ENCODE measurements at regions not wholly inside any gene's neighbourhood (a gene's known extent, or its start where the extent isn't known, plus 50 kb on each side); places are given as distances from the start of the nearest gene placed in this dataset.

DNA sequence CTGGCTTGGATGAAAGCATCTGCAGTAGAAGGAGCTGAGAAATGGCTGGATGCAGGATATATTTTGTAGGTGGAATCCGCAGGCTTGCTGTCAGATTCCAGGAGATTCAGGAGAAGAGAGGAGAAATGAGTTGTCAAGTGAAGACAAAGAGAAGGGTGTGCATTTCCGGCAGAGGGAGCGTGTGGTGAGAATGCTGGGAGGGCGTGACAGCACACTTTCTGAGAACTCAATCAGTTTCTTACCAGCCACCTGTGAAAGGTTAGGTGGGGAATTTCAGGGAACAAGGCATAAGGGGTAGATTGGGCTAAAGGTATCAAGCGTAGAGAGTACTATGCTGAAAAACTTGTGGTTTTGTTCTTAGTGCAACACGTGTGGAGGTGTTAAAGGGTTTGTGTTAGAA, 199.3 kb upstream of the ANKH start:
- TF ChIP-seq POLR2A (IDR thresholded peaks at IDR 0.05) (no peak), POLR2AphosphoS5 (IDR thresholded peaks at IDR 0.05) (no peak), EP300 (IDR thresholded peaks at IDR 0.05) (no peak)
- TF ChIP-seq, protein P1, sequence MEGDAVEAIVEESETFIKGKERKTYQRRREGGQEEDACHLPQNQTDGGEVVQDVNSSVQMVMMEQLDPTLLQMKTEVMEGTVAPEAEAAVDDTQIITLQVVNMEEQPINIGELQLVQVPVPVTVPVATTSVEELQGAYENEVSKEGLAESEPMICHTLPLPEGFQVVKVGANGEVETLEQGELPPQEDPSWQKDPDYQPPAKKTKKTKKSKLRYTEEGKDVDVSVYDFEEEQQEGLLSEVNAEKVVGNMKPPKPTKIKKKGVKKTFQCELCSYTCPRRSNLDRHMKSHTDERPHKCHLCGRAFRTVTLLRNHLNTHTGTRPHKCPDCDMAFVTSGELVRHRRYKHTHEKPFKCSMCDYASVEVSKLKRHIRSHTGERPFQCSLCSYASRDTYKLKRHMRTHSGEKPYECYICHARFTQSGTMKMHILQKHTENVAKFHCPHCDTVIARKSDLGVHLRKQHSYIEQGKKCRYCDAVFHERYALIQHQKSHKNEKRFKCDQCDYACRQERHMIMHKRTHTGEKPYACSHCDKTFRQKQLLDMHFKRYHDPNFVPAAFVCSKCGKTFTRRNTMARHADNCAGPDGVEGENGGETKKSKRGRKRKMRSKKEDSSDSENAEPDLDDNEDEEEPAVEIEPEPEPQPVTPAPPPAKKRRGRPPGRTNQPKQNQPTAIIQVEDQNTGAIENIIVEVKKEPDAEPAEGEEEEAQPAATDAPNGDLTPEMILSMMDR (IDR thresholded peaks at IDR 0.05), result no peak

Data from upper lobe of left lung (tissue), 4 donors.